ENCODE measurements at regions not wholly inside any gene's neighbourhood (a gene's known extent, or its start where the extent isn't known, plus 50 kb on each side); places are given as distances from the start of the nearest gene placed in this dataset.
A peak's percentile ranks its signal among the peaks of the same experiment; 100 is the strongest.
"Not testable (repeated sequence)": the region's sequence is repeated elsewhere in the genome, so short reads cannot be mapped to it uniquely, and the experiment has no call there.

GRCh38 chr1:9454494-9455066 is 84.7 kb upstream of the SLC25A33 start:
- Histone ChIP-seq H3K4me3 (ENCODE audit: low read length) (no peak overlapping the region), H3K36me3 (ENCODE audit: control insufficient read depth, insufficient read depth, low read length) (no peaks in the 10 kb centered on the region), H3K27me3 (ENCODE audit: control insufficient read depth, insufficient read depth, low read length) (peaks cover 4% of the 10 kb centered on the region), H3K9ac (ENCODE audit: low read length) (no peak overlapping the region), H3K4me1 (ENCODE audit: control insufficient read depth, insufficient read depth, low read length) (no peaks in the 10 kb centered on the region), H3K9me3 (ENCODE audit: control insufficient read depth, low read length) (no peaks in the 10 kb centered on the region)

- Histone ChIP-seq H3K9ac (ENCODE audit: low read length) (no peak overlapping the region), H3K36me3 (ENCODE audit: control insufficient read depth, insufficient read depth, low read length) (no peaks in the 10 kb centered on the region), H3K27me3 (ENCODE audit: control insufficient read depth, insufficient read depth, low read length) (peaks cover 4% of the 10 kb centered on the region), H3K4me1 (ENCODE audit: control insufficient read depth, insufficient read depth, low read length) (no peaks in the 10 kb centered on the region), H3K4me3 (ENCODE audit: low read length) (no peak overlapping the region), H3K9me3 (ENCODE audit: control insufficient read depth, low read length) (no peaks in the 10 kb centered on the region)
These were observed 83.6 kb upstream of the SLC25A33 start for GRCh38 chr1:9455487-9456234.

GRCh38 chr1:9456833-9457232 is 82.4 kb upstream of the SLC25A33 start:
- Histone ChIP-seq H3K4me3 (ENCODE audit: low read length) (no peak overlapping the region), H3K9me3 (ENCODE audit: control insufficient read depth, low read length) (no peaks in the 10 kb centered on the region), H3K36me3 (ENCODE audit: control insufficient read depth, insufficient read depth, low read length) (no peaks in the 10 kb centered on the region), H3K27me3 (ENCODE audit: control insufficient read depth, insufficient read depth, low read length) (peaks cover 2% of the 10 kb centered on the region), H3K4me1 (ENCODE audit: control insufficient read depth, insufficient read depth, low read length) (no peaks in the 10 kb centered on the region), H3K9ac (ENCODE audit: low read length) (no peak overlapping the region)

GRCh38 chr1:9459816-9460407 is 79.4 kb upstream of the SLC25A33 start:
- no peaks in the 10 kb centered on the region for H3K36me3 ChIP-seq (ENCODE audit: control insufficient read depth, insufficient read depth, low read length)
- H3K9ac ChIP-seq (ENCODE audit: low read length) = no peak overlapping the region
- no peak overlapping the region for H3K4me3 ChIP-seq (ENCODE audit: low read length)
- H3K27me3 ChIP-seq (ENCODE audit: control insufficient read depth, insufficient read depth, low read length) = no peaks in the 10 kb centered on the region
- H3K9me3 ChIP-seq (ENCODE audit: control insufficient read depth, low read length) = no peaks in the 10 kb centered on the region
- H3K4me1 ChIP-seq (ENCODE audit: control insufficient read depth, insufficient read depth, low read length) = no peaks in the 10 kb centered on the region

- H3K9ac ChIP-seq (ENCODE audit: low read length) = no peak overlapping the region
- no peaks in the 10 kb centered on the region for H3K9me3 ChIP-seq (ENCODE audit: control insufficient read depth, low read length)
- no peaks in the 10 kb centered on the region for H3K36me3 ChIP-seq (ENCODE audit: control insufficient read depth, insufficient read depth, low read length)
- H3K4me3 ChIP-seq (ENCODE audit: low read length) = no peak overlapping the region
- H3K27me3 ChIP-seq (ENCODE audit: control insufficient read depth, insufficient read depth, low read length) = peaks cover 2% of the 10 kb centered on the region
- H3K4me1 ChIP-seq (ENCODE audit: control insufficient read depth, insufficient read depth, low read length) = peaks cover 7% of the 10 kb centered on the region
These were observed 73.6 kb upstream of the SLC25A33 start for GRCh38 chr1:9465640-9466039.

GRCh38 chr1:9466780-9467758 is 72.2 kb upstream of the SLC25A33 start:
- H3K36me3 ChIP-seq (ENCODE audit: control insufficient read depth, insufficient read depth, low read length) = no peaks in the 10 kb centered on the region
- H3K4me1 ChIP-seq (ENCODE audit: control insufficient read depth, insufficient read depth, low read length) = peaks cover 7% of the 10 kb centered on the region
- H3K9ac ChIP-seq (ENCODE audit: low read length) = peak overlapping the region; percentile 15
- H3K9me3 ChIP-seq (ENCODE audit: control insufficient read depth, low read length) = no peaks in the 10 kb centered on the region
- H3K27me3 ChIP-seq (ENCODE audit: control insufficient read depth, insufficient read depth, low read length) = peaks cover 11% of the 10 kb centered on the region
- H3K4me3 ChIP-seq (ENCODE audit: low read length) = no peak overlapping the region

GRCh38 chr1:9469882-9470281 is 69.4 kb upstream of the SLC25A33 start:
- H3K9me3 ChIP-seq (ENCODE audit: control insufficient read depth, low read length); H3K36me3 ChIP-seq (ENCODE audit: control insufficient read depth, insufficient read depth, low read length); H3K9ac ChIP-seq (ENCODE audit: low read length); H3K4me1 ChIP-seq (ENCODE audit: control insufficient read depth, insufficient read depth, low read length); H3K4me3 ChIP-seq (ENCODE audit: low read length): not testable (repeated sequence)
- H3K27me3 ChIP-seq (ENCODE audit: control insufficient read depth, insufficient read depth, low read length) = peaks cover 29% of the 10 kb centered on the region

DNA sequence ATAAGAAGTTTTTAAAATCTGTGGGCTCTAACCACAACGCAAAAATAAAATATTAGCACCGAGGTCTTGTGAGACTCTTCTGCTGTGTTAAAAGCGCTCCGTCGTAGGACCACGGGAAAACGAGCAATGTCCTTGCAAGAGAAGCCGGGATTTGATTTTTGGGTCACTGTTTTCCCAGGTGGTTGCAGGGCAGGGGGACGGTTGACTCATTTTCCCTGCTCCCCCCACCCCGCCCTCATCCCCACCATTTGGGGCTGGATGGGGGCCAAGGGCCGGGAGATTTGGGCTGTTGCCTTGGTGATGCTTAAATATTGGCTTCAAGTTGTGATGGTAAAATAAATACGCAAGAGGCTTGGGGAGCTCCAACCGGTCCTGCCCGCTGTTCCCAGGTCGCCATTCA is 67.6 kb upstream of the SLC25A33 start:
- Histone ChIP-seq H3K9me3 (ENCODE audit: control insufficient read depth, low read length) (no peaks in the 10 kb centered on the region), H3K27me3 (ENCODE audit: control insufficient read depth, insufficient read depth, low read length) (peaks cover 30% of the 10 kb centered on the region), H3K9ac (ENCODE audit: low read length) (no peak overlapping the region), H3K4me3 (ENCODE audit: low read length) (no peak overlapping the region), H3K36me3 (ENCODE audit: control insufficient read depth, insufficient read depth, low read length) (no peaks in the 10 kb centered on the region), H3K4me1 (ENCODE audit: control insufficient read depth, insufficient read depth, low read length) (peaks cover 7% of the 10 kb centered on the region)

DNA sequence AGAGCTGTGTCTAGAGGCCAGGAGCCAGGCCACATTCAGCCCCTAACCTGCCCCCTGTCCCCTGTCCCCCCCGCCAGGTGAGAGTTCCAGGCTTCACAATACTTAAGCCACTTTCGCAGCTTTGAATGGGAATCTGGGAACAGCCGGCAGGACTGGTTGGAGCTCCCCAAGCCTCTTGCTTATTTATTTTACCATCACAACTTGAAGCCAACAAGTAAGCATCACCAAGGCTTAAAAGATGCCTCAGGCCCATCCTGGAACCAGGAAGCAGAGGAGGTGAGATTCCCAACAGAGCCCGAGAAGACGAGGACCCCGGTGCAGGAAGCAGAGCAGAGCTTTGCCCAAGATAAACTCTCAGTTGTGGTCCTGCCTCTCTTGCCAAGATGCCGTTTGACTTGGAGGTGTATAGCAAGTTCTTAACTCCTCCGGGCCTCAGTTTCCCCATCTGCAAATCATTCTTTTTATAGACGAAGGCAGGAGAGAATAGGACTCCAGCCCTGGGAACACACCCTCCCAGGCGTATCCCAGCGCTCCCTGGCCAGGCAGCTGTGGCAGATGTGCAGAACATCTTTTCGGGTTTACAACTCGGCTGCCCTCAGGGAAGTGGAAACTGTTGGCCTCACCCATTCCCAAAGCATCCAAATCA is 66.8 kb upstream of the SLC25A33 start:
- H3K4me3 ChIP-seq (ENCODE audit: low read length) = no peak overlapping the region
- no peaks in the 10 kb centered on the region for H3K36me3 ChIP-seq (ENCODE audit: control insufficient read depth, insufficient read depth, low read length)
- H3K9ac ChIP-seq (ENCODE audit: low read length) = no peak overlapping the region
- peaks cover 33% of the 10 kb centered on the region for H3K27me3 ChIP-seq (ENCODE audit: control insufficient read depth, insufficient read depth, low read length)
- H3K4me1 ChIP-seq (ENCODE audit: control insufficient read depth, insufficient read depth, low read length) = no peaks in the 10 kb centered on the region
- H3K9me3 ChIP-seq (ENCODE audit: control insufficient read depth, low read length) = no peaks in the 10 kb centered on the region

GRCh38 chr1:9473032-9473807 is 66.0 kb upstream of the SLC25A33 start:
- Histone ChIP-seq H3K4me1 (ENCODE audit: control insufficient read depth, insufficient read depth, low read length) (no peaks in the 10 kb centered on the region), H3K36me3 (ENCODE audit: control insufficient read depth, insufficient read depth, low read length) (no peaks in the 10 kb centered on the region), H3K9me3 (ENCODE audit: control insufficient read depth, low read length) (no peaks in the 10 kb centered on the region), H3K4me3 (ENCODE audit: low read length) (no peak overlapping the region), H3K9ac (ENCODE audit: low read length) (no peak overlapping the region), H3K27me3 (ENCODE audit: control insufficient read depth, insufficient read depth, low read length) (peaks cover 33% of the 10 kb centered on the region)

- H3K27me3 ChIP-seq (ENCODE audit: control insufficient read depth, insufficient read depth, low read length) = peaks cover 31% of the 10 kb centered on the region
- H3K9me3 ChIP-seq (ENCODE audit: control insufficient read depth, low read length) = no peaks in the 10 kb centered on the region
- H3K9ac ChIP-seq (ENCODE audit: low read length) = no peak overlapping the region
- no peaks in the 10 kb centered on the region for H3K4me1 ChIP-seq (ENCODE audit: control insufficient read depth, insufficient read depth, low read length)
- no peaks in the 10 kb centered on the region for H3K36me3 ChIP-seq (ENCODE audit: control insufficient read depth, insufficient read depth, low read length)
- H3K4me3 ChIP-seq (ENCODE audit: low read length) = no peak overlapping the region
These were observed 64.1 kb upstream of the SLC25A33 start for GRCh38 chr1:9475061-9475627.

Data from mucosa of stomach (tissue), 1 donor.